ENCODE measurements at regions not wholly inside any gene's neighbourhood (a gene's known extent, or its start where the extent isn't known, plus 50 kb on each side); places are given as distances from the start of the nearest gene placed in this dataset.

DNA sequence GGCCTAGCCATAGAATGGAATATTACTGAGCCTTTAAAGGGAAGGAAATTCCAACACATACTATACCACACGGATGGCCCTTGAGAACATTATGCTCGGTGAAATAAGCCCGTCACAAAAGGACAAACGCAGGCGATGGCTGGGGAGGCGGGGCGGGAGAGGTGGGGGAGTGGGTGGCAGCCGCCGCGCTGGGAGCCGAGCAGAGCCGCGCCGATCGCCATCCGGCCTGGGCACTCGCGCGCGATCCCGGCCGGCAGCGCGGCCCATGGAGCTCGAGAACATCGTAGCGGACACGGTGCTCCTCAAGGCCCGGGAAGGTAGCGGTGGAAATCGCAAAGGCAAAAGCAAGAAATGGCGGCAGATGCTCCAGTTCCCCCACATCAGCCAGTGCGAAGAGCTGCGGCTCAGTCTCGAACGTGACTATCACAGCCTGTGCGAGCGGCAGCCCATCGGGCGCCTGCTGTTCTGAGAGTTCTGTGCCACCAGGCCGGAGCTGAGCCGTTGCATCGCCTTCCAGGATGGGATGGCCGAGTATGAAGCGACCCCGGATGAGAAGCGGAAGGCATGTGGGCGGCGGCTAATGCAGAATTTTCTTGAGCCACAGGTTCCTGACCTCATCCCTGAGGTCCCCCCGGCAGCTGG is 140.1 kb downstream of the ZDHHC20 start:
- no peak for DNase-seq (ENCODE audit: low spot score)

DNA sequence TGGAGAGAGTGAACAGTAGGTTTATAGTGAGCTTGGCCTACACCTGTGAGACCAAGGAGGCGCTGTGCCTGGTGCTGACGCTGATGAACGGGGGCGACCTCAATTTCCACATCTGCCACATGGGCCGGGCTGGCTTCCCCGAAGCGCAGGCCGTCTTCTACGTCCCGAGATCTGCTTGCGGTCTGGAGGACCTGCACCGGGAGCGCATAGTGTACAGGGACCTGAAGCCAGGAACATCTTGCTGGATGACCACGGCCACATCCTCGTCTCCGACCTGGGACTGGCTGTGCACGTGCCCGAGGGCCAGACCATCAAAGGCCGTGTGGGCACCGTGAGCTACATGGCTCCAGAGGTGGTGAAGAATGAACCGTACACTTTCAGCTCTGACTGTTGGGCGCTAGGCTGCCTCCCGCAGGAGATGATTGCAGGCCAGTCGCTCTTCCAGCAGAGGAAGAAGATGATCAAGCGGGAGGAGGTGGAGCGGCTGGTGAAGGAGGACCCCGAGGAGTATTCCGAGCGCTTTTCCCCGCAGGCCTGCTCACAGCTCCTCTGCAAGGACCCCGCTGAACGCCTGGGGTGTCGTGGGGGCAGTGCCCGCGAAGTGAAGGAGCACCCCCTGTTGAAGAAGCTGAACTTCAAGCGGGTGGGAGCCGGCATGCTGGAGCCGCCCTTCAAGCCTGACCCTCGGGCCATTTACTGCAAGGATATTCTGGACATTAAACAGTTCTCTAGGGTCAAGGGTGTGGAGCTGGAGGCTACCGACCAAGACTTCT is 139.0 kb downstream of the ZDHHC20 start:
- DNase-seq (ENCODE audit: low spot score) = no peak

DNA sequence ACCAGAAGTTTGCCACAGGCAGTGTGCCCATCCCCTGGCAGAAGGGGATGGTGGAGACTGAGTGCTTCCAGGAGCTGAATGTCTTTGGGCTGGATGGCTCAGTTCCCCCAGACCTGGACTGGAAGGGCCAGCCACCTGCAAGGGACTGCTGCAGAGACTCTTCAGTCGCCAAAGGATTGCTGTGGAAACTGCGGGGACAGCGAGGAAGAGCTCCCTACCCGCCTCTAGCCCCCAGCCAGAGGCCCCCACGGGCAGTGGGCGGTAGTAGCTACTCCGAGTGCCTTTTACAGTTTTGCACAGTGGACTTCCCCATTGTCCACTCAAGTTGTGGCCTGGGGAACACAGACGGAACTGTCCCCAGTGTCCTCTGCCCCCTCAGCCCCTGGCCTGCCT is 138.5 kb downstream of the ZDHHC20 start:
- DNase-seq (ENCODE audit: low spot score) = no peak

DNA sequence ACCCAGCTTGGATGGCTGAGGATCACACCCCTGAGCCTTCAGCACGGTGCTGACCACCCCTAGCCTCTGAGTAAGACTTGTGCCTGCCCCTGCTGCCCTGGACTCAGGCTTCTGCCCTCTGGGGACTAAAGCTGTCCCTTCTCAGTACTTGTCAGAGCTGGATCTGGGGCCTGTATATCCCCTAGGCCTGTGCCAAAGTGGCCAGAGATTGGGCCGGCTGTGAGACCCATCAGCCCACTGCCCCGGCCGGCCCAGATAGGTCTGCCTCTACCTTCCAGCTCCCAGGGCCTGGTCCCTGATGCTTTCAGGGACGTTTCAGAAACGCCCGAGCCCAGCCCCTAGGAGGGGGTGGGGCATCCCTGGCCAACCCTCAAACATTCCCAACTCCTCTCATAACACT is 137.8 kb downstream of the ZDHHC20 start:
- no peak for DNase-seq (ENCODE audit: low spot score)

DNA sequence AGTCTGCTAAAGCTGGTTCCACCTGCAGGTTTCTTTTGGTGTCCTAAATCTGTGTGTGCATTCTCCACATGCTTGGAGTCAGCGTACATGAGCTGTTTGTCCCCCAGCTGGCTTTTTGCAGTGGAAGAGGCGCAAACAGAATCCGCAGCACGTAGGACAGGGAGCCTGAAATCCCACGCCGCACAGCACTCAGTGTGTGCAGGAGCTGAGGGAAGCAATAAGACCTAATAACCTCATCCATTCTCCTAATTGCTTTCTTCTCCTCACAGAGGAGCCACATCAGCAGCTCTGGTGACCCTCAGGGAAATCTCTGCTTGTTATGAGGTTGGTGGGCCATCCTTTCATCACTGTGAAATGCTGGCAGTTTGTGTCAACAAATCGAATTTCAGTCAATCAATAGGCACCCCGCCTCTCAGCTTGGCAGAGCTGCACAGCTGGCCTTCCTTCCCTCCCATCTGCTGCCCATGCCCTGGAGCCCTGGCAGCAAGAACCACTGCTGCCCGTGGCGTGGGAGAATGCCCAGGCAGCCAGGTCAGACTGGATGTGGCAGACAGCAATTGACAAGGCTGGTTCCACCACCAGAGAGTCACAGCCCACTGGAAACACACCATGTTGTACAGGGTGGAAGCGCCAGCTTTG is 136.7 kb downstream of the ZDHHC20 start:
- no peak for DNase-seq (ENCODE audit: low spot score)

Measured in mucosa of gallbladder (tissue), 1 donor.